ENCODE measurements at regions not wholly inside any gene's neighbourhood (a gene's known extent, or its start where the extent isn't known, plus 50 kb on each side); places are given as distances from the start of the nearest gene placed in this dataset.

DNA sequence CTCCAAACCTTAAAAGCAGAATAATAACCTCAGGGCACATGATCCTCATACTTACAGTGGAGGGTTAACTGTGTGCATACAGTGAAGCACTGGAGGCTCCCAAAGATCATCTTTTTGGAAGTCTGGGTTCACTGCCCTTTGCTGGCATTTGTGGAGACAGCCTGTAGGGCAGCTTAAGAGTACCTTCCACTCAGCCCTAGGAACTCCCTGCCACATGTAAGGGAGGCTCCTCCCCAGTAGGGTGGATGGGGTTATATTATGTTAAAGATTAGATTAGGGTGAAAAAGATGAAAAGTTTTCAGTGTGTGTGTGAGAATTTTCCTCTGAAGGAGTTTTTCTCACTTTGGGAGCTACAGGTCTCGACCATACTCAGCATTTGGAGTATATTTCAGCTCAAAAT, 388.4 kb downstream of the RAB28 start:
- TF ChIP-seq, protein P1, sequence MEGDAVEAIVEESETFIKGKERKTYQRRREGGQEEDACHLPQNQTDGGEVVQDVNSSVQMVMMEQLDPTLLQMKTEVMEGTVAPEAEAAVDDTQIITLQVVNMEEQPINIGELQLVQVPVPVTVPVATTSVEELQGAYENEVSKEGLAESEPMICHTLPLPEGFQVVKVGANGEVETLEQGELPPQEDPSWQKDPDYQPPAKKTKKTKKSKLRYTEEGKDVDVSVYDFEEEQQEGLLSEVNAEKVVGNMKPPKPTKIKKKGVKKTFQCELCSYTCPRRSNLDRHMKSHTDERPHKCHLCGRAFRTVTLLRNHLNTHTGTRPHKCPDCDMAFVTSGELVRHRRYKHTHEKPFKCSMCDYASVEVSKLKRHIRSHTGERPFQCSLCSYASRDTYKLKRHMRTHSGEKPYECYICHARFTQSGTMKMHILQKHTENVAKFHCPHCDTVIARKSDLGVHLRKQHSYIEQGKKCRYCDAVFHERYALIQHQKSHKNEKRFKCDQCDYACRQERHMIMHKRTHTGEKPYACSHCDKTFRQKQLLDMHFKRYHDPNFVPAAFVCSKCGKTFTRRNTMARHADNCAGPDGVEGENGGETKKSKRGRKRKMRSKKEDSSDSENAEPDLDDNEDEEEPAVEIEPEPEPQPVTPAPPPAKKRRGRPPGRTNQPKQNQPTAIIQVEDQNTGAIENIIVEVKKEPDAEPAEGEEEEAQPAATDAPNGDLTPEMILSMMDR (conservative IDR thresholded peaks at IDR 0.05 in 1 of 2, IDR thresholded peaks at IDR 0.05 in 1 of 2; ENCODE audit: extremely low read depth in 1 of 2, insufficient read depth in 1 of 2, low read depth in 1 of 2, low read length in 2 of 2), result no peak
- no peak for TF ChIP-seq EZH2 (IDR thresholded peaks at IDR 0.05; ENCODE audit: borderline replicate concordance, low read length)
